Endothelial cell (in vitro differentiated cells): ENCODE measurements at regions not wholly inside any gene's neighbourhood (a gene's known extent, or its start where the extent isn't known, plus 50 kb on each side); places are given as distances from the start of the nearest gene placed in this dataset.
"Not testable (repeated sequence)": the region's sequence is repeated elsewhere in the genome, so short reads cannot be mapped to it uniquely, and the experiment has no call there.

Experiments used
- DNase-seq: peaks from one replicate; pipeline ENCODE4 v3.0.0; 2021; ENCODE audit warnings: low spot score
- H3K27ac Mint-ChIP-seq: one replicate; pipeline ENCODE4 v1.8.0; 2021; ENCODE audit warnings: mixed read lengths, inconsistent platforms; ENCODE audit not compliant: unreplicated experiment
- H3K27me3 Mint-ChIP-seq: one replicate; pipeline ENCODE4 v1.8.0; 2021; ENCODE audit warnings: mild to moderate bottlenecking, moderate library complexity, mixed read lengths, inconsistent platforms; ENCODE audit not compliant: unreplicated experiment
- H3K36me3 Mint-ChIP-seq: one replicate; pipeline ENCODE4 v1.8.0; 2021; ENCODE audit warnings: mild to moderate bottlenecking, low read depth, mixed read lengths, inconsistent platforms; ENCODE audit not compliant: unreplicated experiment
- H3K4me1 Mint-ChIP-seq: one replicate; pipeline ENCODE4 v1.8.0; 2021; ENCODE audit warnings: mild to moderate bottlenecking, mixed read lengths, inconsistent platforms; ENCODE audit not compliant: unreplicated experiment
- H3K4me3 Mint-ChIP-seq: one replicate; pipeline ENCODE4 v1.8.0; 2021; ENCODE audit warnings: mild to moderate bottlenecking, mixed read lengths, inconsistent platforms; ENCODE audit not compliant: unreplicated experiment
- H3K9me3 Mint-ChIP-seq: one replicate; pipeline ENCODE4 v1.8.0; 2021; ENCODE audit warnings: mixed read lengths, inconsistent platforms; ENCODE audit not compliant: unreplicated experiment
- TF ChIP-seq, protein P1 (sequence below): fragments of 200-600 bp; sonication (generic); IDR thresholded peaks from one replicate; pipeline ENCODE4 v1.5.0; 2021; ENCODE audit warnings: antibody characterized with exemption; ENCODE audit not compliant: unreplicated experiment

DNA sequence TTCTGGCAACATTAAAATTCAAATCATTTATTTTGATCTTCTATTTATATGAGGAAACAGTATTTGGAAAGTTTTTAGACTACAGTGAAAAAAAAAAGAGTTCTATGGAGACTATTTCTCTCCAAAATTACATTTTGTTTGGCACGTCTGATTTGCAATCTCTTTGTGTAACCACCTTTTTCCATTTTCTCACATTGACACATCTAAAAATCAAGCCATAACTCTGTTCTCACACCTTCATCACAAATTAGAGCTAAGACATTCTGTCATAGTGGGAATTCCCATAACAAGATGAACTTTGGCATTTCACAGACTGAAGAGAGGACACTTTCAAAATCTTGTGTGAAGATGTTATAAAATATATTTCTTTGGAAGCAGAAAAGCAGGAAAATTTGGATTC lies 468.9 kb downstream of the GRIA2 start:
- TF ChIP-seq, protein P1, sequence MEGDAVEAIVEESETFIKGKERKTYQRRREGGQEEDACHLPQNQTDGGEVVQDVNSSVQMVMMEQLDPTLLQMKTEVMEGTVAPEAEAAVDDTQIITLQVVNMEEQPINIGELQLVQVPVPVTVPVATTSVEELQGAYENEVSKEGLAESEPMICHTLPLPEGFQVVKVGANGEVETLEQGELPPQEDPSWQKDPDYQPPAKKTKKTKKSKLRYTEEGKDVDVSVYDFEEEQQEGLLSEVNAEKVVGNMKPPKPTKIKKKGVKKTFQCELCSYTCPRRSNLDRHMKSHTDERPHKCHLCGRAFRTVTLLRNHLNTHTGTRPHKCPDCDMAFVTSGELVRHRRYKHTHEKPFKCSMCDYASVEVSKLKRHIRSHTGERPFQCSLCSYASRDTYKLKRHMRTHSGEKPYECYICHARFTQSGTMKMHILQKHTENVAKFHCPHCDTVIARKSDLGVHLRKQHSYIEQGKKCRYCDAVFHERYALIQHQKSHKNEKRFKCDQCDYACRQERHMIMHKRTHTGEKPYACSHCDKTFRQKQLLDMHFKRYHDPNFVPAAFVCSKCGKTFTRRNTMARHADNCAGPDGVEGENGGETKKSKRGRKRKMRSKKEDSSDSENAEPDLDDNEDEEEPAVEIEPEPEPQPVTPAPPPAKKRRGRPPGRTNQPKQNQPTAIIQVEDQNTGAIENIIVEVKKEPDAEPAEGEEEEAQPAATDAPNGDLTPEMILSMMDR = no peak
- no peak for DNase-seq
- no peaks in the 10 kb centered on the region for H3K4me1 Mint-ChIP-seq
- no peak overlapping the region for H3K4me3 Mint-ChIP-seq
- no peaks in the 10 kb centered on the region for H3K9me3 Mint-ChIP-seq
- no peaks in the 10 kb centered on the region for H3K36me3 Mint-ChIP-seq
- no peaks in the 10 kb centered on the region for H3K27me3 Mint-ChIP-seq
- no peak overlapping the region for H3K27ac Mint-ChIP-seq

DNA sequence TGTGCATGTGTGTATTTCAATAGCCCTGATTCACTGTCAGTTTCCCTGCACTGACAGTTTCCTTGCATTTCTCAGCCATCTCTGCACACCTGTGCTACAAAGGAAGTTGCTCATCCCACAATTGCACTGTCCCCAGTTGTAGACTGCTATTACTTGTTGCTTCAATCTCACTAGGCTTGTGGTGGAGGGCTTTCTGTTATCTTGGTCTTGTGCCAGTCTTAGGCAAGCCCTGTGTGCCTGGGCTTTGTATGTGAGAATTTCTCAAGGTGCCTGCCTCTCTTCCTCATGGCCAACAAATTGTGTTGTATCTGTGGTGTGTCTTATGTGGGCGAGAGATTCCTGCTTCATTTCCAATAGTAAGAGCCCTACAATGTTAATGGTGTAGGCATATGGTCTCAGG lies 467.4 kb downstream of the GRIA2 start:
- H3K27ac Mint-ChIP-seq = no peak overlapping the region
- TF ChIP-seq, protein P1 = no peak
- H3K4me1 Mint-ChIP-seq = no peaks in the 10 kb centered on the region
- DNase-seq = no peak
- no peak overlapping the region for H3K4me3 Mint-ChIP-seq
- H3K27me3 Mint-ChIP-seq = no peaks in the 10 kb centered on the region
- H3K9me3 Mint-ChIP-seq = no peaks in the 10 kb centered on the region
- no peaks in the 10 kb centered on the region for H3K36me3 Mint-ChIP-seq

DNA sequence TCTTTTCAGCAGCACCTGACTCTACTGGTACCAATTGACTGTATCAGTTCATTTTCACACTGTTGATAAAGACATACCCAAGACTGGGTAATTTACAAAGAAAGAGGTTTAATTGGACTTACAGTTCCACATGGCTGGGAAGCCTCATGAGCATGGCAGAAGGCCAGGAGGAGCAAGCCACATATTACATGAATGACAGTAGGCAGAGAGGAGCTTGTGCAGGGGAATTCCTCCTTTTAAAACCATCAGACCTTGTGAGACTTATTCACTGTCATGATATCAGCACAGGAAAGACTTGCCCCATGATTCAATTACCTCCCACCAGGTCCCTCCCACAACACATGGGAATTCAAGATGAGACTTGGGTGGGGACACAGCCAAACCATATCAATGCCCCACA lies 458.8 kb downstream of the GRIA2 start:
- H3K4me3 Mint-ChIP-seq, H3K9me3 Mint-ChIP-seq, DNase-seq, H3K27ac Mint-ChIP-seq, H3K4me1 Mint-ChIP-seq, H3K27me3 Mint-ChIP-seq: not testable (repeated sequence)
- H3K36me3 Mint-ChIP-seq = peaks cover 14% of the 10 kb centered on the region

DNA sequence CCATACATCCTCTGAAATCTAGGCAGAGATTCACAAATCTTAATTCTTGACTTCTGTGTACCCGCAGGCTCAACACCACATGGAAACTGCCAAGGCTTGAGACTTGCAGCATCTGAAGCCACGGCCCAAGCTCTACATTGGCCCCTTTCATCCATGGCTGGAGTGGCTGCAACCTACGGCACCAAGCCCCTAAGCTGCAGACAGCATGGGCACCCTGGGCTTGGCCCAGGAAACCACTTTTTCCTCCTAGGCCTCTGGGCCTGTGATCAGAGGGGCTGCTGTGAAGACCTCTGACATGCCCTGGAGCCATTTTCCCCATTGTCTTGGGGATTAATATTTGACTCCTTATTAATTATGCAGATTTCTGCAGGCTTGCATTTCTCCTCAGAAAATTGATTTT lies 457.9 kb downstream of the GRIA2 start:
- Mint-ChIP-seq H3K4me3 (no peak overlapping the region), H3K36me3 (peaks cover 14% of the 10 kb centered on the region), H3K9me3 (peaks cover 6% of the 10 kb centered on the region), H3K27ac (no peak overlapping the region), H3K4me1 (no peaks in the 10 kb centered on the region), H3K27me3 (peaks cover 4% of the 10 kb centered on the region)
- TF ChIP-seq, protein P1 = no peak
- DNase-seq = no peak

DNA sequence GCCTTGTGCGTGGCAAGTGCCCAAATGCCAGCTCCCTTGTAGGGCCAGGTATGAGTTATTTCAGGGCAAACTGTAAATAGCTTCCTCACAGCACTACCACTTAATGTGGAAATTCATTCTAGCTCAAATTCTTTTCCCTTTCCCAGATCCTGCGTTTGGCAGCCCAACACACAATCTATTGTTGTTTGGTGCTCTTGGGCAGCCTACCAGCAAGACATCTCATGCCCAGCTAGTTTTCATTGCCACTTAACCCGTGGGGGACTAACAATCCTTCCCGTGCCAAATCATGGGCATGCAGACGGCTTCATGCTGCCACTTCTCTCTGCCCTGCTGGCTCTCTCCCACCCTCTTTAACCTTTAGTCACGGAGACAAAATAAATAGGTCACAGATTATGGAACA lies 454.2 kb downstream of the GRIA2 start:
- Mint-ChIP-seq H3K27ac (no peak overlapping the region), H3K4me1 (no peaks in the 10 kb centered on the region), H3K4me3 (no peak overlapping the region), H3K9me3 (peaks cover 6% of the 10 kb centered on the region), H3K27me3 (peaks cover 4% of the 10 kb centered on the region), H3K36me3 (peaks cover 14% of the 10 kb centered on the region)
- TF ChIP-seq, protein P1 = no peak
- DNase-seq = no peak

DNA sequence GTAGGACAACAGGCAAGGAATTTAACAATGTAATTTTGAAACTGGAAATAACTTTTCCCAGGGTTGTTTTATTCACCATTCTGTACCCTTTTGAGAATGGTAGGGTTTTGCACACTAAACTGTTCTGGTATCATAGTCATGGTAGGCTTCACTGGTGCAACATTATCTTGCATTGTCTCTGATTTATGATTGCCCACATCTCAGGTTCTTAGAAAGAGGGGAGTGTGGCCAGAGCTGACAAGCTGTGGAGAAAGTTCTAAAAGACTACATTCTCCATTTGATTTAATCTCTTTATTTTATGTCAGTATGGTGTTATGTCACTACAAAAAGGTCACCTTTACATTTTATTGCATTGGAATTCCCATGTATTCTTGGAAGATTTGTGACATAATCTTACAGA lies 447.3 kb downstream of the GRIA2 start:
- Mint-ChIP-seq H3K4me3 (no peak overlapping the region), H3K27ac (no peak overlapping the region), H3K36me3 (no peaks in the 10 kb centered on the region), H3K27me3 (no peaks in the 10 kb centered on the region), H3K9me3 (no peaks in the 10 kb centered on the region), H3K4me1 (no peaks in the 10 kb centered on the region)
- no peak for DNase-seq
- TF ChIP-seq, protein P1 = no peak
